ENCODE measurements at regions not wholly inside any gene's neighbourhood (a gene's known extent, or its start where the extent isn't known, plus 50 kb on each side); places are given as distances from the start of the nearest gene placed in this dataset.
A peak's percentile ranks its signal among the peaks of the same experiment; 100 is the strongest.
"Not testable (repeated sequence)": the region's sequence is repeated elsewhere in the genome, so short reads cannot be mapped to it uniquely, and the experiment has no call there.

DNA sequence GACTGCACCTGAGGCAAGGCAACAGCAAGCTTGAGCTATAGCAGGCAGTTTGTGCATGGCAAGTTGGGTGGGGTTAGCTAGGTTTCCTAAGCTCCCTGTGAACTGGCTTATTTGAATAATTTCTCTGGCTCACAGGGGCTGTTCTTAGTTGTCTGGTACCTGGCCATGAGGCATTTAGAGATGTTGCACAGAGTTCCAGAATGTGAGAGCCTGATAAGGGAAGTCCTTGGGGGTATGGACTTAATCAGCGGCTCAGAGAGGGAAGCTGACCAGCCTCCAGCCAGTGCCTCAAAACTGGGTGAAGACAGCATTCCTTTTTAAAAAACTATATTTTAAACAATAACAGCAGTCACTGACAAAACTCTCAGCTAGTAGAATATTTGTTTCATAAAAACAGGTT, 307.4 kb downstream of the FZD1 start:
- DNase-seq = no peak

DNA sequence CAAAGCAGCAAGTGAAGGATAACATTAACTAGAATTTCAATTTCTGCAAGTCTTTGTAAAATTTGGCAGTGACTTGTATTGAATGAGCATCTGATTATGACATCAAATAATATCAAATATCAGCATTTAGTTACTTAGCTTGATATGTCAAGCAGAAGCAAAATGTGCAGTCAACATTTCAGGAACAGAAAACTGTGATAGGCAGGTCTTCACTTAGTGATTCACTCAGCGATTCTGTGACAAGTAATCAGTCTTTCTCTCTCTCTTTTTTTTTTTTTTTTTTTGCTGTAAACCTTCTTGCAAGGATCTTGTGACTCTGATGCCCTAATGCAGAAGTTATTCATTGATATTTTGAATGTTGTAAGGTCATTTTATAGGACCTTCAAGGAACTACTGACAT, 307.1 kb downstream of the MTERF1 start:
- no peak for DNase-seq

DNA sequence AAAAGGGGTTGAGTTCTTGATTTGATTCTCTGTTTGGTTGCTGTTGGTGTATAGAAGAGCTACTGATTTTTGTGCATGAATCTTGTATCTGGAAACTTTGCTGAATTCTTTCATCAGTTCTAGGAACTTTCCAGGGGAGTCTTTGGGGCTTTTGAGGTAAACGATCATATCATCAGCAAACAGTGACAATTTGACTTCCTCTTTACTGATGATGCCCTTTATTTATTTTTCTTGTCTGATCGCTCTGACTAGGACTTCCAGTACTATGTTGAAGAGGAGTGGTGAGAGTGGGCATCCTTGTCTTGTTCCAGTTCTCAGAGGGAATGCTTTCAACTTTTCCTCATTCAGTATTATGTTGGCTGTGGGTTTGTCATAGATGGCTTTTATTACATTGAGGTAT, 304.0 kb downstream of the MTERF1 start:
- DNase-seq = not testable (repeated sequence)

DNA sequence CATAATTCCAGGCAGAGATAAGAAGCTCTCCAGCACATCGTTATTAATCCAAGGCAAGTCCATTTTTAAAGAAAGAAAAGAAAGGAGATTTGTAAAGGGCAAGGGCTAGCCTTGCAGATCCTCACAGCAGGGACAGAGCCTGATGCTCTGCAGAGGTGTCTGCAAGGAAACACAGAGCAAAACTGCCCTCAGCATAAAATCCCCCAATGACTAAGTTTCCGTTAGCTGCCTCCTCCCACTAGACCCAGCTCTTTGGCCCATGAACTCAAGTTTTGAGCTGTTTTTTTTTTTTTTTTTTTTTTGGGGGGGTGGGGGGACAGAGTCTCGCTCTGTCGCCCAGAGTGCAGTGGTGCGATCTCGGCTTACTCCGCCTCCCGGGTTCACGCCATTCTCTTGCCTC, 300.7 kb downstream of the MTERF1 start:
- DNase-seq = no peak

DNA sequence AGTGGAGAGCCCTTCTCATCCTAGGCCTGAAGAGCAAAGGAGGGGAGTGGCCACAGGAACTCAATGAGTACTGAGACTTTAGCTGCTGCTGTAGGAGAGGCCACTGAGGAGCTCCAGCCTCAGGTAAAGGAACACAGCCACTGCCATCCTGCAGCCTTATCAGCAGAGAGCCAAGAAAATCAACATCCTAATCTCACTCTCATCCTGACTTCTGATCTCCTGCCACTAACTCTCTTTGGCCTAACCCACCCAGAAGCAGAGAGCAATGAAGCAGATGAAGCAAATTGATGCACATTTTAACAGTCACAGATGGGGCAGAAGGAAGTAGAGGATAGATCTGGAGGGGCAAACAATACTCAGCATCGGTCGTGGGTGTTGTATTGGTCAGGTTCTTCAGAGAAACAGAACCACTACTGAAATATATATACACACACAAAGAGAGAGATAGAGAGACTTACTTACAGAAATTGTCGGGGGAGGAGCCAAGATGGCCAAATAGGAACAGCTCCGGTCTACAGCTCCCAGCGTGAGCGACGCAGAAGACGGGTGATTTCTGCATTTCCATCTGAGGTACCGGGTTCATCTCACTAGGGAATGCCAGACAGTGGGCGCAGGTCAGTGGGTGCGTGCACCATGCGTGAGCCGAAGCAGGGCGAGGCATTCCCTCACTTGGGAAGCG, 297.6 kb downstream of the MTERF1 start:
- no peak for DNase-seq

DNA sequence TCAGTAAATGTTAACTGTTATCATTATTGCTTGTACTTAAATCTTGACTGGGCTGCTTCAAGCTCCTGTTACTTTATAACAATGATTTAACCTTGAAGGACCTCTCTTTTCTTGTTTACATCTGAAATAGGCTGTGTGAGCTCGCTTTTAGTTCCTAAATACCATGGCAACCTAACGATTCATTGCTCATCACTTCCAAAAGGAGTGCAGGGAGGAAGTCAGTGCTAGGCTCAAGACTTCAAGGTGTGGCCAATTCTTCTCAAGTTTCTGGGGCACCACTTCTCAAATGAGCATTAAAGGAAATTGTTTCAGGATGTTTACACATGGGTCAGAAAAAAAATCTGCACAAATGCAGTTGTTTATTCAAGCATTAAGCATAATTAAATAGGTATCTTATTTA, 284.2 kb downstream of the MTERF1 start:
- DNase-seq = no peak

DNA sequence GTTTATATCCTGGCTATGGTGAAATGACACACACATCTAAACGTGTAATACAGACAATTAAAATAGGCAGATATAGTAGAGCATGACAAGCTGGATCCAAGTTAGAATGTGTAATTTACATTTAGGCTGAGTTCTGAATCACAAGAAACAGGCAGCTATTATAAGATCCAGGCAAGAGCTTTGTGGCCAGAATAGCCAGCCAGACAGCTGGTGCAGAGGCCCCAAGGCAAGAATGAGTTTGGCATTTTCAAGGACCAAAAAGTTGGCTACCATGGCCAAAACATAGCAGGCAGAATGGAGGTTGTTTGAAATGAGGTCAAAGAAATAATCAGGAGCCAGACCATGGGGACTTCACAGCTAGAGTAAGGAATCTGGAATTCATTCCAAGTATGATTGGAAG, 281.7 kb downstream of the MTERF1 start:
- DNase-seq = peak in 1 of 2 experiments; percentile 24

DNA sequence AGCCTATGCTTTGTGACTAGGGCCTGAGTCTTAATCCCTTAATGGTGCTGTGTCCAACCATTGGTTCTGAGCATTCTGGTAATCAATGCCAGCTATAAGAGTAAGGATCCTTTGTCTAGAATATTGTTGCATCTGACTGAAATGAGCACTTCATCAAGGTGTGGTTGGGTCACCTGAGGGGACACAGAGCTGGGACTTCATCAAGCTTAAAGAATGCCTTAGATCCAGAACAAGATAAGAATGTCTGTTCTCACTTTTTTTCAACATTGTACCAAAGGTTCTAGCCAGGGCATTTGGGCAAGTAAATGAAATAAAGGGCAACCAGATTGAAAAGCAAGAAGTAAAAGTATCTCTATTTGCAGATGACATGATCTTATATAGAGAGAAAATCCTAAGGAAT, 280.4 kb downstream of the MTERF1 start:
- no peak for DNase-seq

DNA sequence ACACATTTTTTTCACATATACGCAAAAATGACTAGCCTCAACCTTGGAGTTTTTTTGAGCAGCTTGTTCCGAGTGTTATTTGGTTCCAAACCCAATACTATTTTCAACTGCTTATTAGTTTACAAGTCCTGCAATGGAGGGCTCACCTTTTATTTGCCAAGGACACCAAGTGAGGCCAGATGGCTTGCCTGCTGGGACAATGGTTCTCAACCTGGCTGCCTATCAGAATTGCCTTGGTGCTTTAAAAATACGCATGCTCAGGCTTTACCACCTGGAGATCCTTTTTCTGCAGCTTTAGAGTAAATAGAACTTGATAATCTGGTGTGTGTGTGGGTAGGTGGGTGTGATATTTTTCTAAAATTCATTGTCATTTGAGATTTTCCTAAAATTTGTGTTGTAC, 276.8 kb downstream of the MTERF1 start:
- no peak for DNase-seq

DNA sequence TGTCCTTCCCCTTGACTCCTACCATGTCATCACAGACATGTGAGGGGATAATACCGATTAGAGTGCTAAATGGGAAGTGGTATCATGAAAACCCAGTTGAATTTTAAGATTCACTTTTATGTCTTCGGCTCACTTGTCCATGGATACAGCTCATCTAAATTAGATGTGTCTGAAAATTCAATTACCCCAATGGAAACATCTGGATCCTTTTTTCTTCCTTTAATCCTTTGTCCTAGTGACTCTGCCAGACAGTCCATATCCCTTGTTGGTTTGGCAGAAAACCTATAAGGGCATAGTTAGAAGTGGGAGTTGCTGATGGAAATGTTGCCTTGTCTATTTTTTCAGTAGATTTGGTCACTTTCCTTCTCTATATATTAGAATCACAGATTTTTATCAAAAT, 271.9 kb downstream of the MTERF1 start:
- no peak for DNase-seq

DNA sequence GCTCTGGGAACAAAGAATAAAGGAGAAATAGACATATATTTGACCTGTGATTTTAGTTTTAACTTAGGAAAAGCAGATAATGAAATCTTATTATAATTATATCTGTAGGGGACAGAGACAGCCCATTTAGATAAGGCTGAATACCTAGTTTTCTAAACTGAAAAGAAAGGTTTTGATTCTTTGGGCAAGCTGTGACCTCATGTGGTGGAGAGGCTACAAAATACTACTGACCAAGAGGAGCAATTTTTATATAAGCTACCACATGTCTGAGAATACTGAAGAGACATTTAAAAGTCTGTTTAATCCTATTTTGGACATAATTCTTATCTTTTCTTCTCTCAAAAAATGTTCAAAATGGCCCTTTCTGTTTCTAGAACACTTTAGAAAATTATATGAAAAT, 271.0 kb downstream of the MTERF1 start:
- no peak for DNase-seq

DNA sequence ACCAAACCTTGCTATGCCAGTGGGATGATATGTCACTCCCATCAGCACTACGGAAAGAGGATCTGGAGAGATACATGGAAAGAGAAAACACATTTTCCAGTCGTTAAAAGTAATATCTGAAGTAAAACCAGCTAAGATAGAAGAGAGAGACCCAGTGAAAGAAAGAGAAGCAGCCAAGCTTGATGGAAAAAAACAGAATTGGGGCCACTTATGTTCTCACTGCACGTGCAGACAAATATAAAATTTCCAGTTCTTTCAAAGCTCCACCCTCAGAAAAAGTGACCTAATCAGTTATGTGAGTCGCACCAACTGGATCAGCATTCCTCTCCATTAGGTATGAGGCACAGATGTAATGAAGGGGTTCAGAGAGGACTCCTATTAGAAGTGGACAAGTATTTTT, 266.1 kb downstream of the MTERF1 start:
- DNase-seq = no peak

DNA sequence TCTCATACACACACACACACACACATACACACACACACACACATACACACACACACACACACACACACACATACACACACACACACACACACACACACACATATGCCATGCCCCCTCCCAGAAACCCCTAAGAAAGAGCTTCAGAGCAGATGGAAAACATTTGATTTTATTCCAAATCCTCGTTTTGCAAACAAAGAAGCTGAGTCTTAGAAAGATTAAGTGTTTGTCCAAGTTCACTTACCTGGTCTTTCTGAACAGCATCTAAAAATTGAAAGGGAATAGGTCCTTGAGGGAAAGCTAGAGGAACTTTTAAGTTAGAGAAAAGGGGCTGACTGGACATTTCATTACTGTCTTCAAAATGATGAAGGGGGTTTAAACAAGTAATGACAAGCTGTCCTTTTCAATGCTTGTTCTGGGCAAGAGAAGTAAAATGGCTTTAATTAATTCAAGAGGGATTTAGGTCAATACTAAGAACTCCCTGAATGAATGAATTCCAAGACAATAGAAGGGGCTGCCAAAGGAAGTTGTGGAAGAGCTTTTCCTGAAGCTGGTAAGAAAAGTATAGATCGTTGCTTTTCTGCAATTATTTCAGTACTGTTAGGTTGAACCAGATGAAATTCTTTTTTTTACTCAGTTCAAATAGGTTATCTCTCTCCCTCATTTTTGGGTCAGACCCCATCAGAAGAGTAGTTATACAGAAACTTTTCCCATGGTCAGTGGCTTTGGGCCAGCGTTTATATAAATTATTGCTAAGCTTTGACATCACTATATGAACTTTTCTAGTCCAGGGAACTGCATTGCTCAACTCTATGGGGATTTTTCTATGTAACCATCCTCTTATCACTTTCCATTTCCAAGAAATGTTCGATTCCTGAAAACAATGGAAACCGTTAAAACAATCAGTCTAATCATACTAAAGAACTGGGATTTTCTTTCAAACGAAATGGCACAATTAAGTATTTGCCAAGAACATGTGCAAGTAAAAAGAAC, 261.4 kb downstream of the MTERF1 start:
- DNase-seq = peak in 1 of 2 experiments; percentile 13

DNA sequence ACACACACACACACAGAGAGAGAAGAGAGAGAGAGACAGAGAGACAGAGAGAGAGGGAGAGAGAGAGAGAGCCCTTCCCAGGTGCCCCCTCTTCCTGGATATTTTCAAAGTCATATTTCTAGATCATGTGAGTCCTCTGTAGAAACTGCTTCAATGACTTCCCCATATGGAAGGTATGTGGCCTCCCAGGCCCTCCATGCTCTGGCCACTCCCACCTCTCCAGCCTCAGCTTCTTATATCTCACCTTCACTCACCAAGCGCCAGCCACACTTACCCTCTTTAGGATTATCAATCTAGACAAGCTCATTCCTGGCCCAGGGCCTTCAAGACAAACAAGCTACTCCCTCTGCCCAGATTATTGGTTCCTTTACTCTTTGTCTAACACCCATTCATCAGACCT, 259.7 kb downstream of the MTERF1 start:
- no peak for DNase-seq

DNA sequence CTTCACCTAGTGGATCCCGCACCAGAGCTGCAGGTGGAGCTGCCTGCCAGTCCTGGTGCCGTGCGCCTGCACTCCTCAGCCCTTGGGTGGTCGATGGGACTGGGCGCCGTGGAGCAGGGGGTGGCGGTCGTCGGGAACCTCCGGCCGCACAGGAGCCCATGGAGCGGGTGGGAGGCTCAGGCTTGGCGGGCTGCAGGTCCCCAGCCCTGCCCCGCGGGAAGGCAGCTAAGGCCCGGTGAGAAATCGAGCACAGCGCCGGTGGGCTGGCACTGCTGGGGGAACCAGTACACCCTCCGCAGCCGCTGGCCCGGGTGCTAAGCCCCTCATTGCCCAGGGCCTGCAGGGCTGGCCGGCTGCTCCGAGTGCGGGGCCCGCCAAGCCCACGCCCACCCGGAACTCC, 253.2 kb downstream of the MTERF1 start:
- DNase-seq = not testable (repeated sequence)

DNA sequence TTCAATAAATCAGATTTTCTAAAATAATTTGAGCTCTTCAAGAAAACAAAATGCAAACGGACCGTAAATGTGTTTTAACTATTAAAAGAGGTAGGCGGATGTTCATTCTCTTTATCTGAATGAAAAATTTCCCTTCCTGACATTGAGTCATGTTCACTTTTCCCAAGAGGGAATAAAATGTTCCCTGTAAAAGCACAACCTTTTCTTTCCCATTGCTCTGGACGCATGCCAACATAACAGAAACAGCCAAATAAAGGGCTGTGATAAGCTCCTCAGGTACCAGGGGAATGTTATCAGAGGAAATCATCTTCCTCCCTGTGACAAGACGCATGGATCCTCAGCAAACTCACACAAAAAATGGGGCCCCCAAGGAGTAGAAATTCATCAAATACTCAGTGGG, 251.8 kb downstream of the MTERF1 start:
- no peak for DNase-seq

DNA sequence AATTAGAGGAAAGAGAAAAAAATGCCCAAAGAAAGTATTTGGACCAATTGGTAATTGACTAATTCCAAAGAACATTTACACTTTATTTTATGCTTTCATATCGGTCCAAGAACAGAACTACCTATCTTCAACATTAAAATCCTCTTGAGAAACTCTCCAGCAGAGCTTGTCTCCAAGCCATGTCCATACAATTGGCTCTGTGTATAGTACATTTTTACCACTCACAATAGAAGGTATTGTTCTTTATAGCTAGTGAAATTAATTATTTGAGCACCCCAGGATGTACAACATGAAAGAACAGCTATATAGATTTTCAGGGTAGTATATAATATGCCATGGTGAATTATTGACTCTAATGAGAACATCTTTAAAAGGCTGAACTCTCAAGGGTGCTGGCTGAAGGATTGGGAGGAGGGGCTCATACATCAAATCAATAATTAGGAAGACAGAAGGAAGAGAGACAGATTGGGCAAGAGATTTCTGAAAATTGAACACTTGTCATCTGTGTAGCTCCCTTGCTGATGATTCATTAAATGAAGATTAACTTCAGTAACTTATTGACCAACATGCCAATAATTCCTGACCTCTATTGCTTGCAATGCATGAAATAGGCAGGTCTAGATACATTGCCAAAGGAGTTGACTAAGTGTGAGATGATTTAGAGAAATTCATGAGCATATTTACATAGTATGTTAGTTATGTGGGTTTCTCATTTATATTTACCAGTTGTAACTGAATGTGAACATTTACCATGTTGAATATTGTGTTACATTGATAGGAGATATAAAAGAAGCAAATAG, 249.7 kb downstream of the MTERF1 start:
- DNase-seq = no peak

DNA sequence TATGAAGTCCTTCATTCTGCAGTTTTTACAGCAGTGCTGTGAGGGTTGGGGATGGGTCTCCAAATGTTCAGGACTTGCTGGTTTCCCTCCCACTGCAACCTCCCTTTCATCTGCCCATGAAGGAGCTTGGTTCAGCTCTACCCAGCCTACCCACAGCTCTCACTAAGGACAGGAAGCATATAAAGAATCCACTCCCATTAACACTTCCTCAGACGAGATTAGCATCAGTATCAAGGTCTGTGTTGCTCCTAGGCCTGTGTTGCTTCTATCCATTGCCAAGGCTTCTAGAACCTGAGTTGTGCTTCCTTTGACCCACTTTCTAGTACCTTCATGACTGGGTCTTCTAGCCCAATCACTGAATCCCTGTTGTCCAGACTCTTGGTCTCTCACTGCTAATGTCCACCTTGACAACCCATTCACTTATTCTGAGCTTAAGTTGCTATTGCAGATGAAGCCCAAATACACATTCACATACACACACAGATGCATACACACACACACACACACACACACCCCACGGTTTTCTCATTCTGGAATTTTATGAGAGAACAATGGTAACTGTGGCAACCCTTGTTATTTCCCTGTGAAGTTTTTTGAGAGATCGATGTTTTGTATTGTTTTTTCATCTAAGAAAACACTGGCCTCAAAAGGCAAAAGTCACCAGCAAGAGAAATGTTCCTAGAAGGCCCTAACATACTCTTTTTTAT, 248.1 kb downstream of the MTERF1 start:
- no peak for DNase-seq

DNA sequence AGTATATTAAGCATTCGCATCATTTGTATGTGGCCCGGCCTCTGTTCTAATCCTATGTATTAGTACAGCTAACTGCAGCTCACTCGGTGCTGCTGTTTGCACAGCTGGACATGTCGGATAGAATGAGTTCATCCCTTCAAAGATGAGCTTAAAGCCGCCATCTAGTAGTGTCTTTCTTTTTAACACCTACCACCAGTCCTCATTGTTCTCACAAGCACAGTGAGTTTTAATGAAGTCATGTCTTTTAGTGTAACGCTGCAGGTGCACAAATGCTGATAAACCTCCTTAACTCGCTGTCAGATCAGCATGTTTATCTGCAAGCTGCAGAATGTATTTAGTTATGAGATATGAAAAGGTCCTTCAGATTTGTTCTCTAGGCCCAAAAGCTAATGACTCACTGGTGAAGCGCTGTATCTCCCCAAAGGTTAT, 247.5 kb downstream of the MTERF1 start:
- DNase-seq = no peak

DNA sequence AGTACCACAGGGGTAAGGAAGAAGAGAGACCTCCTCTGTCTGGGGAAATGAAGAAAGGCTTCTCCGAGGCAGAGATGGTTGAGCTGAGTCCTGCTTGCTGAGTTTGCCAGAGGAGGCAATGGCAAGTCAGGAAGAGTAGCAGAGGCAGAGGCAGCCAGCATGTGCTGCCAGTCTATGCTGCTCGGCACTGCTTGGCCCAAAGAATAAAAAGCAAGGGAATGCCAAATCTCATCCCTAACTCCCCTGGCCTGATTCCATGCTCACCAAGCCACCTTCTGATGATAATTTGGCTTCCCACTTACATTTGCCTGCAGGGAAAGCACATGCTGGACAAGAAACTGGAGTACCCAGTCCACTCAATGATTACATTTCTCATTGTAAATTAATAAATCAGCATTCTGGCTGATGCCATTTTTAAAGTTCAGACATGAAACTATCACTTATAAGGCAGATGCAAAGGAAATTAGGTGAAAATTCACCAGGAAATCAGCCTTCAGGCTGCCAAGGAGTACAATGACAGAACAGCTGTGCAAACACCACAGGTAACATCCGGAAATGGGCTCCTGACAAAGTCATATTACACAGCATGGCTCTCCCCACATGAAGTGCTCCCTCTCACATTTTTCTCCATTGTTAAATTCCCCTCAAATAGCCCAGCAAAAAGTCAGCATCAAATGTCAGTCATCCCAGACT, 245.9 kb downstream of the MTERF1 start:
- peak; percentile 14 to 57 for DNase-seq

DNA sequence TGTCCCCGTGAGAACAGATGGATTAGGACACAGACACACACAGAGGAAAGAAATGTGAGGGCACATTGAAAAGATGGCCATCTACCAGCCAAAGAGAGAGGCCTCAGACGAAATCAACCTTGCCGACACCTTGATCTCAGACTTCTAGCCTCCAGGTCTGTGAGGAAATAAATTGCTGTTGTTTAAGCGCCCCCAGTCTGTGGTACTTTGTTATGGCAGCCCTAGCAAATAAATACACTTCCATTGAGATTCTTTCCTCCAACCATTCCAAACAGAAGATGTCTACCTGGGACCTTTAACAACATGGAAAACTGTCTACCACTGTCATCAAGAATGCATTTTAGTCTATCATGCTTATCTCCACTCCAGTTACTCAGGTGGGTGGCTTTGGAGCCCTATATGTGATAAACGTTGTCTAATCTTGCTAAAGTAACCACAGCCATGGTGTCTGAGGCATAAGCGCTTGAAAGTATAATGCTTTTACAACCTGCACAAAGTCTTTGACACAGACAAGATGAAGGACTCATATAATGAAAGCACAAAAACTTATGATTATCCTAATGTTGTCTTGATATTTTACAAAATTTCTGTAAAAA, 244.3 kb downstream of the MTERF1 start:
- peak in 1 of 2 experiments; percentile 46 for DNase-seq

DNA sequence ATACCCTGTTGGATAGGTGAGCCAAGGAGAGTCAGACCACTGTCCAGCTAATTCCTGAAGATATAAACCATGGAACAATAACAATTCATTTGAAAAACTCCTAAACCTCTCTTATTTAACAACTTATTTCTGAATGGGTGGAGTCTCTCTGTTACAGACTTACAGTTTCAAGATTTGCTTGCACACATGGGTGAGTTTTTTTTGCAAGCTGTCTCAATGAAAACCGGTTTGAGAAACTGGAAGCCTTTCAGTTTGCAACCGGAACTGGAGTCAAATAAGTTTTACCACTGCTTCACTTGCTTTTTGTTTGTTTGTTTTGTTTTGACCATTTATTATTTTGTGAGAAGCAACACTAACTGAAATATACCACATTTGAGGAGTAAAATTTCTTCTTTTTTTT, 243.8 kb downstream of the MTERF1 start:
- DNase-seq = no peak
